Stimulated activated memory B cell treated with anti-CD40 and anti-IgM and Interleukin-4, amounts not matched to agents 10 μg/mL and 1 μg/mL and 100 μg/mL, for 72 hours (primary cell): ENCODE measurements at regions not wholly inside any gene's neighbourhood (a gene's known extent, or its start where the extent isn't known, plus 50 kb on each side); places are given as distances from the start of the nearest gene placed in this dataset.
"Not testable (repeated sequence)": the region's sequence is repeated elsewhere in the genome, so short reads cannot be mapped to it uniquely, and the experiment has no call there.

Experiments used
- ATAC-seq: fragments of 150-1000 bp; cut with Tn5 transposase; 2 replicates; pipeline ENCODE4 v1.10.0; 2021
- H3K27ac Mint-ChIP-seq: one replicate; pipeline ENCODE4 v1.8.0; 2022; ENCODE audit warnings: mild to moderate bottlenecking, mixed read lengths
- H3K27me3 Mint-ChIP-seq: one replicate; pipeline ENCODE4 v1.8.0; 2022; ENCODE audit warnings: mixed read lengths
- H3K36me3 Mint-ChIP-seq: one replicate; pipeline ENCODE4 v1.8.0; 2022; ENCODE audit warnings: mixed read lengths
- H3K4me1 Mint-ChIP-seq: one replicate; pipeline ENCODE4 v1.8.0; 2022; ENCODE audit warnings: mixed read lengths
- H3K4me3 Mint-ChIP-seq: one replicate; pipeline ENCODE4 v1.8.0; 2022; ENCODE audit warnings: mild to moderate bottlenecking, moderate library complexity, mixed read lengths
- H3K9me3 Mint-ChIP-seq: one replicate; pipeline ENCODE4 v1.8.0; 2022; ENCODE audit warnings: mixed read lengths

DNA sequence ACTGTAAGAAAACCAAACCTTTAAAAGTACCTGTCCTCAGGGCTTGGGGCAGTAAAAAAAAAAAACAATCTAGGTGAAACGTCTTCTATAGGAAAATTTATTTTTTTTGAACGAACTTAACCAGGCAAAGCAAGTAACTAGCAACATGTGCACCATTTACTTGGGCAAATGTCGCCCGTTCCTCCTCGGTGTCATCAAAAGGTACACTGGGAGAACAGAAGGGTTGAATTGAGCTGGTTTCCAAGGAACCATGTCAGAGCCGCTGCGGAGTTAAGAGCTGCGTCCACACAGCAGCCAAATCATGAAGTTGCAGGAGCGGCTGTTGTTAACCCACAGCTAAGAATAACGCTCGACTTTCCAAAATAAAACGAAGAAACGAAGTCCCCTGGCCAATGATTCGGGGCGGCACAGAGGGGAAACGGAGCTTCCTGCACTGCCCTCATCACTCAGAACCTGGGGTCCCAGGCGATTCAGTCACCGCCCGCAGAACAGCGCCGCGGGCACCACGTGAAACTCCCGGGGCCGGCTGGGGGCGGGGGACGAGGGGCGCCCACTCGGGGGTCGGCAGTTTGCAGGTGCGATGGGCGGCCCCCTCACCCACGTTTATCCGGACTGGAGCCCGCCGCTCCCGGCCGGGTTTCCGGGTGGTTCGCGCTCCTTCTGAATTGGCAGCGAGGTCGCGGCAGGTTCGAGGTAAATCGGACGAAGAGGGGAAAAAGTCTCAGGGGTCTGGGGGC is 53.6 kb upstream of the PLGLB1 start:
- not testable (repeated sequence) for ATAC-seq, H3K36me3 Mint-ChIP-seq, H3K9me3 Mint-ChIP-seq, H3K27me3 Mint-ChIP-seq
- Mint-ChIP-seq H3K4me1 (peaks cover 13% of the 10 kb centered on the region), H3K27ac (peak overlapping the region; percentile 100), H3K4me3 (peak overlapping the region; percentile 84)

GRCh38 chr2:87075791-87076252 is 54.2 kb upstream of the PLGLB1 start:
- Mint-ChIP-seq H3K4me3 (peak overlapping the region; percentile 72), H3K27ac (peak overlapping the region; percentile 100), H3K4me1 (peaks cover 13% of the 10 kb centered on the region)
- H3K9me3 Mint-ChIP-seq, H3K27me3 Mint-ChIP-seq, H3K36me3 Mint-ChIP-seq: not testable (repeated sequence)
- ATAC-seq, result peak; percentile 66

- H3K9me3 Mint-ChIP-seq, H3K36me3 Mint-ChIP-seq, H3K27me3 Mint-ChIP-seq: not testable (repeated sequence)
- ATAC-seq, result peak; percentile 97
- H3K4me3 Mint-ChIP-seq, result peak overlapping the region; percentile 95
- H3K4me1 Mint-ChIP-seq, result peaks cover 13% of the 10 kb centered on the region
- H3K27ac Mint-ChIP-seq, result peak overlapping the region; percentile 100
Observed at GRCh38 chr2:87076253-87077123, 54.8 kb upstream of the PLGLB1 start.

DNA sequence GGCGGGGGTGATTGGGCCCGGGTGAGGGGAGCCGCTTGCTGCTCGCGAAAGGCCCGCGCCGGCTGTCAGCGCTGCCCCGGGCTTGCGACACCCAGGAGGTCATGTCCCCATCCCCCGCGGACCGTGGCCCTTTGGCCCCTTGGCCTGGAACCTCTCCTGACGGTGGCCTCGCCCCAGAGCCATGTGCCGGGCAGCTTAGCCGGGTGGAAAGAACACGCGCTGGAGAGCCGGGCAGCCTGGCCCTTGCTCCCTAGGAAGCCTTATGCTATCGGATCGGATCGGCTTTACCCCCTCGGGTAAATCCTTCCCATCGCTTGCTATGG is 55.4 kb upstream of the PLGLB1 start:
- not testable (repeated sequence) for H3K9me3 Mint-ChIP-seq, H3K27me3 Mint-ChIP-seq, H3K36me3 Mint-ChIP-seq
- peak overlapping the region; percentile 95 for H3K4me3 Mint-ChIP-seq
- peaks cover 13% of the 10 kb centered on the region for H3K4me1 Mint-ChIP-seq
- peak; percentile 32 for ATAC-seq
- peak overlapping the region; percentile 100 for H3K27ac Mint-ChIP-seq

GRCh38 chr2:87081727-87082126 is 60.1 kb upstream of the PLGLB1 start:
- not testable (repeated sequence) for H3K4me3 Mint-ChIP-seq, H3K9me3 Mint-ChIP-seq, ATAC-seq, H3K27me3 Mint-ChIP-seq, H3K27ac Mint-ChIP-seq, H3K4me1 Mint-ChIP-seq, H3K36me3 Mint-ChIP-seq

DNA sequence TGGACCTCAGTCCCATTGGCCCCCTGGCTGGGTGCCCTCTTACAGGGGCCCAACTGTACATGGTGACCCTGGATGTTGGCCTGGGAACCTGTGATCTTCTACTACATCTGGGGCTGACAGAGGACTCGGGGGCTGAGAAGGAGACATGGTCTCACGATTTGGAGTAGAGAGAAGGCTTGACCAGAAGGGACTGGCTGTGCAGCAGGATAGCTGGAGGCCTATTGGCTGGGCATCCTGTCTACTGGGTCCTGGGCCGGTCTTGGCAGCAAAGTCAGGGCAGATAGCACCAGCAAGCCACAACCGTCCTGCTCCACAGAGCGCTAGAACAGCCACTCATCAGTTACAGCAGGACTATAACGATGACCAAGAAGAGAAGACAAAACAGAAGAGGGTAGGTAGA is 66.4 kb upstream of the PLGLB1 start:
- H3K4me3 Mint-ChIP-seq, ATAC-seq, H3K36me3 Mint-ChIP-seq, H3K27ac Mint-ChIP-seq, H3K4me1 Mint-ChIP-seq, H3K9me3 Mint-ChIP-seq: not testable (repeated sequence)
- H3K27me3 Mint-ChIP-seq, result peaks cover 15% of the 10 kb centered on the region

DNA sequence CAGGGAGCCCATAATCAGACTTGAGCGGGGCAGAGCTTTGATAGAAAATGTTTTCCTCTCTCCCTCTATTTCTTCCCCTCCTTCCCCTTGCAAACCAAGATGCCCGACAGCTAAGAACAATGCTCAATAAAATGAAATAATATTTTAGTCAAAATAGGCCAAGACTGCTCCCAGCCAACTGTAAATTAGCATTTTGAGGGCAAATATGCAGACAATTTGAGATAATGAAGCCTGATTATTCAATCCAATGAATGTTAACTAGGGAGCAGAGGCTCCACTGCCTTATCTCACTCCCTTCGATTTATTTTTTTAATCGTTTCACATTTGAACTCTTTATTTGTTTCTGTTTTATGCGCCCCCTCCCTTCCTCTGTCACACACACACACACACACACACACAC is 67.8 kb upstream of the PLGLB1 start:
- H3K4me3 Mint-ChIP-seq, H3K4me1 Mint-ChIP-seq, H3K27ac Mint-ChIP-seq, ATAC-seq, H3K36me3 Mint-ChIP-seq, H3K9me3 Mint-ChIP-seq: not testable (repeated sequence)
- H3K27me3 Mint-ChIP-seq, result peaks cover 15% of the 10 kb centered on the region

- not testable (repeated sequence) for H3K4me3 Mint-ChIP-seq, H3K36me3 Mint-ChIP-seq, H3K27ac Mint-ChIP-seq, H3K9me3 Mint-ChIP-seq, ATAC-seq, H3K4me1 Mint-ChIP-seq
- H3K27me3 Mint-ChIP-seq, result peaks cover 15% of the 10 kb centered on the region
Observed at GRCh38 chr2:87093252-87093651, 71.6 kb upstream of the PLGLB1 start.

DNA sequence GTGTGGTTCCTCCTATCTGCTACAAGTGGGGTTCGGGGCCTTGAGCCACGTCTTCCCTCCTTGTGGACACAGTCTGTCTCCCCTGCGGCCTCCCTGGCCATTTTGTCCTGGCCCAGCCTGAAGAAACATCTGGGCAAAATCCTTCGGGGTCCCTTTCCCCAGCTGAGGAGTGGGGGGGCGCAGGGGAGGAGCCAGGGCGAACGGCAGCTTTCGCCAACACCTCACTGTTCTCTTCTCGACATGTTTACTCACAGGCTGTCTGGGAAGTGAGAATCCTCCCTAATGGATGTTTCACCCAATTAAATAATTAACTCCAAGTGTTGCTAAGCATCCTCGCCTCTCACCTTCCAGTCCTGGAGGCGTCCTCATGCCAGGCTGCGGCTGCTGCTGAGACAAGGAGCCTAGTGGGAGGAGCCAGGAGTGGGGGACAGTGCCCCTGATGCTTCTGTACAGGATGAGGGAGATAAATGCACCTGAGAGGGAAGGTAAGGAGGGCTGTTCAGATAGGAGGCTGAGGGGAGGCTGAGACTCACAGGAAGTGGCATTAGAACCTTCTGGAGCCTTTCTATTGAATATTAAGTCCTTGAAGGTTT is 72.4 kb upstream of the PLGLB1 start:
- not testable (repeated sequence) for H3K36me3 Mint-ChIP-seq, H3K4me3 Mint-ChIP-seq, H3K4me1 Mint-ChIP-seq, H3K9me3 Mint-ChIP-seq, H3K27ac Mint-ChIP-seq, ATAC-seq
- peaks cover 15% of the 10 kb centered on the region for H3K27me3 Mint-ChIP-seq

DNA sequence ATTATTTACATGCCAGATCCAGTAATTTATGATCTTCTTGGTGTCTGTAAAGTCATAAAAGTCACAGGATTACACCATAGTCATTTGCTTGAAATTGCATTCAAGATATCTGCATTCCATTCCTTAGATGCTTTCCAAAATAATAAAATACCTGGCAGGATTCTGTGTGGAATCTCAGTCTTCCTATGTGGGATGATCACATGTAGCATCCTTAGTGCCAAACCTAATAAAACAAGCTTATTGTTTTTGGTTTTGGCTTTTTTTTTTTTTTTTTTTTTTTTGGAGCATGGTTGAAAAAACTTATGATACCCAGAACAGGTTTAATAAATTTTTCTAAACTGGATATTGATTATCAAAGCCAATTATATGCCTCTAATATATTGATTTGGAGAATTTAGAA is 74.2 kb upstream of the PLGLB1 start:
- not testable (repeated sequence) for H3K36me3 Mint-ChIP-seq, ATAC-seq, H3K4me3 Mint-ChIP-seq, H3K9me3 Mint-ChIP-seq, H3K4me1 Mint-ChIP-seq, H3K27ac Mint-ChIP-seq
- H3K27me3 Mint-ChIP-seq, result peaks cover 15% of the 10 kb centered on the region

DNA sequence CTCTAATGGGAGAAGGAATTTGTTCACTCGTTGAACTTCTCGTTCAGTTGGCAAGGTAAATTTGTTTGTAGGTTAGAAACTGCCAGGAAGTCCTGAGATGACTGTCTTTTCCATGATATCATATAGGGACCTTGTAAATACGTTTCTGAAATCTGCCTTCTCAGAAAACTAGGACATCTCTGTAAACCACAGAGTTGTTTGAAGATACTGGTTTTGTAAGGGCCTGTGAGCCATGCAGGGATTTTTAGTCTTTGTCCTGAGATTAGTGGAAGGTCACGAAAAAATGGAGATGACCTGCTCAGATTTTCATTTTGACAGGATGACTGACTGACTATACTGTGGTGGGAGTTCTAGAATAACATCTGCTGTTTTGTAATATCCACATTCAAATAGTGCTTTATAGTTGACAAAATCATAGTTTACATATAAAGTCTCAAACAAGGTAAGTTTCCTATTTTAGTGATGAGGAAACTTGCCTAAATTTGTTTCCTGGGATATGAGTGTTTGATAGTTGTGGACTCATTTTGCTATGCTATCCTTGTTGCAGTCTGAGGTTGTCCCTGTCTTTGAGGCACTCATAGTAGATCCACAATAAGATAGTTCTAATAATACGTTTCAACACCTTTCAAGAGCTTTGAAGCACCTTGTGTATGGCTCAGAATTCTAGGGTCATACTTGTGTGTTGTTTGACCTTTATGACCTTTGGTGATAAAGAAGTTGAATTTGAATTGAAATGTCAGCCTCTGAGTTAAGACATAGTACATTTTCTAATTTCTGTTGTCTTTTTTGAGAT is 107.3 kb upstream of the PLGLB1 start:
- not testable (repeated sequence) for H3K36me3 Mint-ChIP-seq, H3K4me3 Mint-ChIP-seq, H3K9me3 Mint-ChIP-seq, H3K27me3 Mint-ChIP-seq, H3K27ac Mint-ChIP-seq, H3K4me1 Mint-ChIP-seq
- ATAC-seq, result peak; percentile 47

- H3K4me1 Mint-ChIP-seq, H3K27me3 Mint-ChIP-seq, H3K36me3 Mint-ChIP-seq, H3K4me3 Mint-ChIP-seq, H3K9me3 Mint-ChIP-seq, H3K27ac Mint-ChIP-seq: not testable (repeated sequence)
- ATAC-seq, result peak; percentile 59
Observed at GRCh38 chr2:87132577-87132976, 110.9 kb upstream of the PLGLB1 start.

GRCh38 chr2:87151835-87152493 is 130.3 kb upstream of the PLGLB1 start:
- not testable (repeated sequence) for H3K4me3 Mint-ChIP-seq, ATAC-seq, H3K36me3 Mint-ChIP-seq, H3K27ac Mint-ChIP-seq, H3K9me3 Mint-ChIP-seq, H3K4me1 Mint-ChIP-seq, H3K27me3 Mint-ChIP-seq

- not testable (repeated sequence) for H3K27ac Mint-ChIP-seq, H3K9me3 Mint-ChIP-seq, H3K36me3 Mint-ChIP-seq, H3K4me1 Mint-ChIP-seq, ATAC-seq, H3K4me3 Mint-ChIP-seq, H3K27me3 Mint-ChIP-seq
Observed at GRCh38 chr2:87174454-87174853, 152.8 kb upstream of the PLGLB1 start.

DNA sequence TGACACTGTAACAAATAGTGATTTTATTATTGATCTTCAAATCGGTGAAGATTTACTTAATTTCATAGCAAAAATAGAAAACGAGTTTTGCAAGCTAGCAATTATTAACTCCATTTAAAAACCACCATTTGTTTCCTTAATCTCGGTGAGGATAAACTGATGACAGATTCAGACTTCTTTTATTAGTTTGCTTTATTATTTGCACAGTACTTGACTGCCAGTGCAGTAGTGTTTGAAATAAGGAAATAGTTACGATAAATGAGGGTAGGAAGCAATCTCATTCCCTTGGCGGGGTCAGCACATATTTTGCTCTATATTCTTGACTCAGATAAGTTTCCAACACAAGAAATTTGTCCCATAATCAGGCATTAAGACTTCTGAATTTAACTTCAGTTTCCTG is 161.7 kb upstream of the PLGLB1 start:
- H3K36me3 Mint-ChIP-seq, H3K27ac Mint-ChIP-seq, H3K9me3 Mint-ChIP-seq, H3K27me3 Mint-ChIP-seq, ATAC-seq, H3K4me1 Mint-ChIP-seq, H3K4me3 Mint-ChIP-seq: not testable (repeated sequence)
